Memory B cell (primary cell): ENCODE measurements at regions not wholly inside any gene's neighbourhood (a gene's known extent, or its start where the extent isn't known, plus 50 kb on each side); places are given as distances from the start of the nearest gene placed in this dataset.

Experiments
- ATAC-seq: fragments of 150-1000 bp; cut with Tn5 transposase; 2 replicates; pipeline ENCODE4 v1.10.0; 2021; ENCODE audit warnings: low read depth, mild to moderate bottlenecking, moderate library complexity
- DNase-seq, 2 donors: peaks; one replicate each; pipeline ENCODE4 v3.0.0; 2022; ENCODE audit warnings: low spot score in 2 of 2
- H3K27ac Mint-ChIP-seq: one replicate; pipeline ENCODE4 v1.8.0; 2022; ENCODE audit warnings: mild to moderate bottlenecking, moderate library complexity, mixed read lengths
- H3K27me3 Mint-ChIP-seq: one replicate; pipeline ENCODE4 v1.8.0; 2022; ENCODE audit warnings: mixed read lengths
- H3K36me3 Mint-ChIP-seq: one replicate; pipeline ENCODE4 v1.8.0; 2022; ENCODE audit warnings: mild to moderate bottlenecking, mixed read lengths
- H3K4me1 Mint-ChIP-seq: one replicate; pipeline ENCODE4 v1.8.0; 2022; ENCODE audit warnings: mixed read lengths
- H3K4me3 Mint-ChIP-seq: one replicate; pipeline ENCODE4 v1.8.0; 2022; ENCODE audit warnings: mild to moderate bottlenecking, moderate library complexity, mixed read lengths
- H3K9me3 Mint-ChIP-seq: one replicate; pipeline ENCODE4 v1.8.0; 2022; ENCODE audit warnings: mixed read lengths

GRCh38 chr6:167049275-167049674 is 50.1 kb downstream of the CEP43 start:
- peaks cover 33% of the 10 kb centered on the region for H3K4me1 Mint-ChIP-seq
- no peak overlapping the region for H3K4me3 Mint-ChIP-seq
- no peaks in the 10 kb centered on the region for H3K36me3 Mint-ChIP-seq
- H3K27me3 Mint-ChIP-seq: no peaks in the 10 kb centered on the region
- ATAC-seq: no peak
- no peak for DNase-seq
- no peaks in the 10 kb centered on the region for H3K9me3 Mint-ChIP-seq
- H3K27ac Mint-ChIP-seq: no peak overlapping the region

DNA sequence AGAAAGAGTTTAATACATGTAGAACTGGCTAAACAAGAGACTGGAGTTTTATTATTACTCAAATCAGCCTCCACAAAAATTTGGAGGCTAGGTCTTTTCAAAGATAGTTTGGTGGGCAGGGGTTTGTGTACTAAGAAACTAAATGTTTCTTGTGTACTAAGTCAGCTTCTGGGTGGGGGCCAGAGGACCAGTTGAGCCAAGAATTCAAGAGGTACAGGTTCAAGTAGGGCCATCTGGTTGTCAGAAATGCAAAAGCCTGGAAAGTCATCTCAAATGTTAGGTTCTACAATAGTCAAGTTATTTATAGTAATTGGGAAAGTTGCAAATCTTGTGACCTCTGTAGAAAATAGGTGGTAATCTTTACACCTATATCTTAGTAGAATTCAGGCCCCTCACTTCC is 51.7 kb downstream of the CEP43 start:
- no peaks in the 10 kb centered on the region for H3K36me3 Mint-ChIP-seq
- no peak overlapping the region for H3K4me3 Mint-ChIP-seq
- no peaks in the 10 kb centered on the region for H3K27me3 Mint-ChIP-seq
- DNase-seq (no peak), ATAC-seq (no peak)
- H3K27ac Mint-ChIP-seq: no peak overlapping the region
- peaks cover 31% of the 10 kb centered on the region for H3K4me1 Mint-ChIP-seq
- H3K9me3 Mint-ChIP-seq: no peaks in the 10 kb centered on the region

- DNase-seq (no peak), ATAC-seq (no peak)
- Mint-ChIP-seq H3K9me3 (no peaks in the 10 kb centered on the region), H3K27me3 (no peaks in the 10 kb centered on the region), H3K4me1 (peaks cover 20% of the 10 kb centered on the region), H3K27ac (no peak overlapping the region), H3K4me3 (no peak overlapping the region), H3K36me3 (no peaks in the 10 kb centered on the region)
Measured at GRCh38 chr6:167053895-167054530, 54.8 kb downstream of the CEP43 start.

DNA sequence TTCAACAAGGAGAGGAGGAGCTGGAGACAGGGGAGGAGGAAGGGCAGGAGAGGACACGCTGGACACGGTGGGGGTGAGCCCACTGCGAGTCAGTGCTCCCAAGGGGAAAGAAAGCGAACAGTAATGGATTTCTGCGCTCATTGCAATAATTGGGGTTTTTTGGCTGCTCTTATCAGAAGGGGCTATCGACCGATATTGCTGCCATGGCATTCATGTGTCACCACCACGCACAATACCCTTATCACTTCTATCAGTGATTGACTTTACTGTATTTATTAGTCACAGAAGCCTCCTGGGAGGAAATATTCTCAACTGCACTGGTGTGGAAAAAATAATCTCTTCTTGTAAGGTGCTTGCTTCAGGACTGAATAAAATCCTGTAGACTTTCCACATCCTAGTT is 55.8 kb downstream of the CEP43 start:
- peaks cover 12% of the 10 kb centered on the region for H3K4me1 Mint-ChIP-seq

DNA sequence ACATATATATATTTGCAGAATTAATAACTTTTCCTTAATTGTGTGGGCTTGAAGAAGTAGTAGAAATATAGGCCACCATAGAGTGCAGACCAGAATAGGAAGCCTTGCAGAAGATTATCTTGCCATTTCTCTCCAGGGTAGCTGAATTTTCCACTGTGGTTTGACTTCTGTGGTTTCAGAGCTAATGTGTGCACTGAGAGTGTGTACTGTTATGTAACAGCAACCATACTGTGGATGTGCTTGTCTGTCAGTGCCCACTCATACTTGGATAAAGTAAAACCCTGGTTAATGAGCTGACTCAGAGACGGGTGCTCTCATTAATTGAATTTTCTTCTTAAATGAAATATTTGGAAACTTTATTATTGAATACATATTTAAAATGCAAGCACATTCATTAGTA is 57.2 kb downstream of the CEP43 start:
- H3K27ac Mint-ChIP-seq: no peak overlapping the region
- H3K27me3 Mint-ChIP-seq: no peaks in the 10 kb centered on the region
- H3K4me3 Mint-ChIP-seq: no peak overlapping the region
- H3K4me1 Mint-ChIP-seq: peaks cover 9% of the 10 kb centered on the region
- DNase-seq (no peak), ATAC-seq (peak; percentile 59)
- H3K9me3 Mint-ChIP-seq: no peaks in the 10 kb centered on the region
- no peaks in the 10 kb centered on the region for H3K36me3 Mint-ChIP-seq

More for the DNA sequence above, 55.8 kb downstream of the CEP43 start:
- no peak for DNase-seq
- H3K27ac Mint-ChIP-seq: no peak overlapping the region
- H3K9me3 Mint-ChIP-seq: no peaks in the 10 kb centered on the region
- no peaks in the 10 kb centered on the region for H3K27me3 Mint-ChIP-seq
- no peak overlapping the region for H3K4me3 Mint-ChIP-seq
- no peaks in the 10 kb centered on the region for H3K36me3 Mint-ChIP-seq
- no peak for ATAC-seq

- H3K27ac Mint-ChIP-seq: no peak overlapping the region
- DNase-seq (no peak), ATAC-seq (no peak)
- peaks cover 9% of the 10 kb centered on the region for H3K4me1 Mint-ChIP-seq
- H3K36me3 Mint-ChIP-seq: no peaks in the 10 kb centered on the region
- H3K9me3 Mint-ChIP-seq: no peaks in the 10 kb centered on the region
- H3K27me3 Mint-ChIP-seq: no peaks in the 10 kb centered on the region
- H3K4me3 Mint-ChIP-seq: no peak overlapping the region
Measured at GRCh38 chr6:167058261-167058660, 59.1 kb downstream of the CEP43 start.
